Activated naive CD8-positive, alpha-beta T cell treated with anti-CD3 and anti-CD28 coated beads for 36 hours (primary cell): ENCODE measurements at regions not wholly inside any gene's neighbourhood (a gene's known extent, or its start where the extent isn't known, plus 50 kb on each side); places are given as distances from the start of the nearest gene placed in this dataset.
"Not testable (repeated sequence)": the region's sequence is repeated elsewhere in the genome, so short reads cannot be mapped to it uniquely, and the experiment has no call there.

Source experiments
- DNase-seq: peaks from one replicate; pipeline ENCODE4 v3.0.0; 2021
- H3K27ac Mint-ChIP-seq: one replicate; pipeline ENCODE4 v1.8.0; 2022; ENCODE audit warnings: mild to moderate bottlenecking, moderate library complexity, mixed read lengths
- H3K27me3 Mint-ChIP-seq: one replicate; pipeline ENCODE4 v1.8.0; 2022; ENCODE audit warnings: mild to moderate bottlenecking, mixed read lengths
- H3K36me3 Mint-ChIP-seq: one replicate; pipeline ENCODE4 v1.8.0; 2021; ENCODE audit warnings: mild to moderate bottlenecking, mixed read lengths
- H3K4me1 Mint-ChIP-seq: one replicate; pipeline ENCODE4 v1.8.0; 2021; ENCODE audit warnings: mixed read lengths
- H3K4me3 Mint-ChIP-seq: one replicate; pipeline ENCODE4 v1.8.0; 2022; ENCODE audit warnings: mild to moderate bottlenecking, moderate library complexity, mixed read lengths
- H3K9me3 Mint-ChIP-seq: one replicate; pipeline ENCODE4 v1.8.0; 2022; ENCODE audit warnings: mixed read lengths

DNA sequence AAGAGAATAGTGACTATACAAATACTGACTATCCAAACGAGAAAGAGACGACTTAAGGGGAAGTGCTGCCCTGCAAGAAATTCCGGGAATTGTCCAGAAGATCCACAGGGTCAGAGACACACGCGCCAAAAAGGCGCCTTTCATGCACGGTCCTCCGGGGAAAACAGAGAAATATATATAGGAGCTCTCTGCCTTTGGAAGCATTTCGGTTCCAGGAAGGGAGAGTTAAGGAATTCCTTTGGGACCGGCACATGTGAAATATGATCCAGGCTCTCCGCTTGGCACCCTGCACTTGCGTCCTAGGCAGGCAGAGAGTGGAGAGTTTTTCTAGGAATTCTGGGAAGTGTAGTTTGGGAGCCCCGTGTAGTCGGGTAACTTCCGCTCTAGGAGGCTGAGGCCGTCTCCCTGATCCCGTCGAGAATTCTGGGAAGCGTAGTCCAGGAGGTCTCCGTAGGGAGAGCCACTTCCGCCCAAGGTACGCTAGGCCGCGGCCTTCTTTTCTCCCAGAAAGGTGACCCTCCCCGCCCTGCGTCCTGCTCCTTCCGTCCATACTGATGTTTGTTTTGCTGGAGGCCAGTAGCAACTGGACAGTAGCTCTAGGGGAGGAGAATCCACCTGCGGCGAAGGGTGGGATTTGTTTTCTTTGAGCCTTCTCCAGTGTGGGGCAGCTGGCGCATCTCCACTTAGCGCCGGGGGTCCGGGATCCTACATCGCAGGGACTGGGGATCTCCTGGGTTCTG is 69.4 kb upstream of the GPR39 start:
- not testable (repeated sequence) for H3K9me3 Mint-ChIP-seq, H3K27ac Mint-ChIP-seq

DNA sequence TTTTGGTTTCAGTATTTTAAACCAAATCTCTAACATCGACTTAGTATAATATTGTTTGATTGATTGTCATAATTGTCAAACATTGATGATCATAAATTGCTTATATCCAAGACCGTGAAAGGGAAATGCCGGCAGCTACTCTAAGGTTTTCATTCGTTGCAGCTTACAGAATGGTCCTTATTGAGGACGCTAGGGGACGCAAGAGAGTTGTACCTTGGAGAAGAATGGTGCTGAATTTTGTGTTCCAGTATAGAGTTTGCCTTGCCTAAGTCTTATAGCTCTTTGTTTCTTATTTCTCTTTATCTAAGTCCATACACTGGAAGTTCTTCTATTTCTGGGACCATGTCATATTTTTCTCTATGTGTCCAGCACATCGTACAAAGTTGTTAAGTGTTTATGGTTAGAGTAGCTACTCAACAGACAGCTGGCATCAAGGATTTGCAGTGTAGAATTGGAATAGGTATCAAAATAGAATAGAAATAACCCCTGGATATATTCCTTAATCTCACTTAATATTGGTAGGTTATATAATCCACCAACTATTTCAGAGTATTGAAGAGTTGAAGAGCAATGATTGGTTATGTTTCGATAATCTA is 67.4 kb upstream of the GPR39 start:
- not testable (repeated sequence) for H3K4me1 Mint-ChIP-seq, H3K9me3 Mint-ChIP-seq, H3K36me3 Mint-ChIP-seq, H3K4me3 Mint-ChIP-seq, H3K27ac Mint-ChIP-seq, DNase-seq
- peaks cover 41% of the 10 kb centered on the region for H3K27me3 Mint-ChIP-seq

More for the DNA sequence above, 69.4 kb upstream of the GPR39 start:
- H3K4me1 Mint-ChIP-seq, DNase-seq, H3K36me3 Mint-ChIP-seq, H3K4me3 Mint-ChIP-seq: not testable (repeated sequence)
- H3K27me3 Mint-ChIP-seq, result peaks cover 32% of the 10 kb centered on the region

DNA sequence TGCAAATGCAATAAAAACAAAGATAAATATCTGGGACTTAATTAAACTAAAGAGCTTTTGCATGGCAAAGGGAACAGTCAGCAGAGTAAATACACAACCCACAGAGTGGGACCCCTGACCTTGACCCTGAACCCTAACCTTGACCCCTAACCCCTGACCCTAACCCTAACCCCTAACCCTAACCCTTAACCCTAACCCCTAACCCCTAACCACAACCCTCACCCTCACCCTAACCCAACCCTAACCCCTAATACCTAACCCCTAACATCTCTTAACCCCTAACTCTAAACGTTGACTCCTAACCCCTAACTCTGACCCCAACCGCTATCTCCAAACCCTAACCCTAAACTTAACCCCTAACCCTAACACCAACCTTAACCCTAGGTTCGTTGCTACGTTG is 64.9 kb upstream of the GPR39 start:
- H3K27me3 Mint-ChIP-seq, result peaks cover 35% of the 10 kb centered on the region
- H3K27ac Mint-ChIP-seq, DNase-seq, H3K36me3 Mint-ChIP-seq, H3K4me3 Mint-ChIP-seq, H3K4me1 Mint-ChIP-seq, H3K9me3 Mint-ChIP-seq: not testable (repeated sequence)

DNA sequence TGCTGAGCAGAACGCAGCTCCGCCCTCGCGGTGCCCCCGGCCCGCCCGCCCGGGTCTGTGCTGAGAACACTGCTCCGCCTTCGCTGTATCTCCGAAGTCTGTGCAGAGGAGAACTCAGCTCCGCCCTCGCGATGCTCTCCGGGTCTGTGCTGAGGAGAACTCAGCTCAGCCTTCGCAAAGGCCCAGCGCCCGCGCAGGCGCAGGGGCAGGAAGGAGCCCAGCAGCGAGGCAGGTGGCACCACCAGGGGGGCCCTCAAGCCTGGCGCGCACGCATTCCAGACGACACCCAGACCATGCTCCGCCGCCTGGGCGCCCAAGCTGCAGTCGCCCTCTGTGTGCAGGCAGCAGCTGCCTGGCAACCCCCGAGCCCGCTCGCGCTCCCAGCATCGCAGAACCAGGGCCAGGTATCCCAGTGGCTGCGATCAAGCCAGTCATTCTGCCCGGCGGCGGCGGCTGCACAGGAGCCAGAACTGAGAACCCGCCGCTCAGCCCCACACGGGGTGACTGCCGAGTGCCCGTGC is 64.1 kb upstream of the GPR39 start:
- H3K4me1 Mint-ChIP-seq, H3K9me3 Mint-ChIP-seq, H3K36me3 Mint-ChIP-seq, H3K4me3 Mint-ChIP-seq, H3K27ac Mint-ChIP-seq: not testable (repeated sequence)
- peaks cover 32% of the 10 kb centered on the region for H3K27me3 Mint-ChIP-seq
- peak; percentile 7 for DNase-seq

DNA sequence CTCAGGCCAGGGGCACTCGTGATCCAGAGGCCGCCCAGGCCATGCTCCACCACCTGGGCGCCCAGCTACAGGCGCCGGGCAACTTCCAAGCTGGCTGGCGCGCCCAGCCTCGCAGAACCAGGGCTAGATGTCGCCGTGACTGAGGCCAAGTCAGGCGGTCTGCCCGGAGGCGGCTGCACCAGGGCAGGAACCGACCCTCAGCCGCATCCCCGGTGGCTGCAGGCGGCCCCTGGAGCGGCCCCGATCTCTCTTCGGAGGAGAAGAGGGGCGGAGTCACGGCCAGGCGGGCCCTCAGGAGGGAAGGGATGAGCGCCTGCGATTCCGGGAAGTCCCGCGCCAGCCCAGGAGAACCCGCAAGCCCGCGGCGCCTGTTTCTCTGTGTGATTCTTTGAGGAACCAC is 63.2 kb upstream of the GPR39 start:
- not testable (repeated sequence) for H3K27ac Mint-ChIP-seq, H3K36me3 Mint-ChIP-seq, DNase-seq, H3K9me3 Mint-ChIP-seq, H3K4me1 Mint-ChIP-seq, H3K4me3 Mint-ChIP-seq
- H3K27me3 Mint-ChIP-seq, result peaks cover 32% of the 10 kb centered on the region

DNA sequence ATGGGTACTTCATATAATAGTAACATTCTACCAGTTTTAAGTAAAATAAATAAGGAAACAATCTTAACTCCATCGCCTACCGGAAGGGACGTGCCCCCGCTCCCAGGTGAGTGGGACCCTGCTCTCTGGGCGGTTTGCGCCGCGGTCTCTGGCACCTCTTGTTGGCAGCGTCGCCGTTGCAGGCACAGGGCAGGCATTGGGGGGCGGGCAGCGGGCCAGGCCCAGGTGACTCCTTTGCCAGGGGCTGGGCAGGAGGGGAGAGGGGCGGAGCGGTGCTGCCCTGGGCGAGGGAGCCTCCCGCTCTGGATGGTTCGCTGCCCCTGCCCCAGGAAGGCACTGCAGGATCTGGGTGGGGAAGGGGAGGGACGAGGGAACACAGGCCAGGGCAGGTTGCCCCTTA is 55.6 kb upstream of the GPR39 start:
- not testable (repeated sequence) for H3K4me3 Mint-ChIP-seq, H3K36me3 Mint-ChIP-seq, H3K4me1 Mint-ChIP-seq, DNase-seq, H3K27me3 Mint-ChIP-seq, H3K27ac Mint-ChIP-seq
- H3K9me3 Mint-ChIP-seq, result peaks cover 16% of the 10 kb centered on the region

DNA sequence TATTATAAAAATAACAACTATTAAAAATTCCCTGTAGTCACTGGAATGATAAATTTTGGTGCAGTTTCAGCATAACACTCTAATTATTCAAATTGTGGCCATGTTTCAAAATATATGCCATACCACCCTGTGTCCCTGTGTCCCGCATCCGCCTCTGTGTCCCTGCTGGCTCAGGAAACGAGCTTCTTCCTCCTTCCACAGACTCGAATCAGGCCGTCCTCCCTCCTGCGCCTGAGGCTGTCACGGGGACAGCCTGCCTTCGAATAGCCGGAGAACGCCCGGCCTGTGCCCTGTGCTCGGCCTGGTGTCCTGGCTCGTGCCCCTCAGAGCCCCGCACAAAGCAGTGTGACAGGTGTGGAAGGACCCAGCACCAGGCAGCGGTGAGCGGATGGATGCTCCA is 55.1 kb upstream of the GPR39 start:
- H3K4me1 Mint-ChIP-seq, H3K27ac Mint-ChIP-seq, H3K27me3 Mint-ChIP-seq, H3K36me3 Mint-ChIP-seq, DNase-seq, H3K4me3 Mint-ChIP-seq: not testable (repeated sequence)
- H3K9me3 Mint-ChIP-seq, result peaks cover 19% of the 10 kb centered on the region

DNA sequence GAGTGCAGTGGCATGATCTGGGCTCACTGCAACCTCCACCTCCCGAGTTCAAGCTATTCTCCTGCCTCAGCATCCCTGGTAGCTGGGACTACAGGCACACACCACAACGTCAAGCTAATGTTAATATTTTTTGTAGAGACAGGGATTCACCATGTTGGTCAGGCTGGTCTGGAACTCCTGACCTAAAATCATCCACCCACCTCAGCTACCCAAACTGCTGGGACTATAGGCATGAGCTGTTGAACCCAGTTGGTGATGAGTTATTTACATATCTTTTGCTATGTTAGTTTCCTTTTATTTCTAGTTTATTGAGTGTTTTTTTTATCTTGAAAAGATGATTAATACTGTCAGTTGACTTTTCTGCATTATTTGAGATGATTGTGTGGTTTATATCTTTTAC is 53.3 kb upstream of the GPR39 start:
- not testable (repeated sequence) for H3K27me3 Mint-ChIP-seq, H3K36me3 Mint-ChIP-seq, H3K27ac Mint-ChIP-seq, DNase-seq, H3K4me3 Mint-ChIP-seq, H3K4me1 Mint-ChIP-seq
- peaks cover 19% of the 10 kb centered on the region for H3K9me3 Mint-ChIP-seq

DNA sequence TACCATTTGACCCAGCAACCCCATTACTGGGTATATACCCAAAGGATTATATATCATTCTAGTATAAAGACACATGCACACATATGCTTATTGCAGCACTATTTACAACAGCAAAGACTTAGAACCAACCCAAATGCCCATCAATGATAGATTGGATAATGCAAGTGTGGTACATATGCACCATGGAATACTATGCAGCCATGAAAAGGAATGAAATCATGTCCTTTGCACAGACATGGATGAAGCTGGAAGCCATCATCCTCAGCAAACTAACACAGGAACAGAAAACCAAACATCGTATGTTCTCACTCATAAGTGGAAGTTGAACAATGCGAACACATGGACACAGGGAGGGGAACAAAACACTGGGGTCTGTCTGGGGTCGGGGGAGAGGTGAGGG is 50.6 kb upstream of the GPR39 start:
- not testable (repeated sequence) for H3K4me3 Mint-ChIP-seq, H3K27ac Mint-ChIP-seq, DNase-seq, H3K36me3 Mint-ChIP-seq, H3K4me1 Mint-ChIP-seq, H3K27me3 Mint-ChIP-seq
- H3K9me3 Mint-ChIP-seq, result peaks cover 18% of the 10 kb centered on the region

DNA sequence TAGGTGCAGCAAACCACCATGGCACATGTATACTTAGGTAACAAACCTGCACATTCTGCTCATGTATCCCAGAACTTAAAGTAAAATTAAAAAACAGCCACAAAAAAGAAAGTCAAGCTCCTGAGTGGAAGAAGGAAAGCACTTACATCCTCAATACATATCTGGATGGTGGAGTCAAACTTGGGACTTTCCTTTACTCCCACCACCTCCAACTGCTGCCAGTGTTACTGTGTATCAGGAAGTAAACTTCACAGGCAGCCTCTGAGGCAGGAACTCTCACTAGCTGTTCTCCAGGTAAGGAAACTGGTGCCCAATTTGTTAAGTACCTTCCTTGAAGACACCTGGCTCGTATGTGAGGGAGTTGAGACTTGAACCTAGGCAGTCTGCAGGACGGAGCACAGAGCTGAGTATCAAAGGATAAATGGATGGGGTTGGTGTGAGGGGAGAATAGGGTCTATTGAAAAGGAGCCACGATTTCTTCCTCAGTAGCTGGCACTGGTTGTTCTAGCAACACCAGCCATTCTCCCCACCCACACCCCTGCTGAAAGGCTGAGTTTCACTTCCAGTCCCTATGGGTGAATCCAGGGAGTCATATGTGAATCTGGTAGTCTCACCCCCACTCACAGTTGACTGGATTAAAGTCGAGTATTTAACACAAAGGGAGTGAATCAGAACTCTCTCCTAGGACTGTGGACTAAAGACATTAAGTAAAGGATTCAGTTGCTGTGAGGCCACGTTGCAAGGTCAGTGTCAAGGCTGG is 50.0 kb upstream of the GPR39 start:
- Mint-ChIP-seq H3K4me1 (no peaks in the 10 kb centered on the region), H3K36me3 (no peaks in the 10 kb centered on the region), H3K9me3 (peaks cover 18% of the 10 kb centered on the region), H3K4me3 (no peak overlapping the region), H3K27me3 (no peaks in the 10 kb centered on the region), H3K27ac (no peak overlapping the region)
- DNase-seq, result no peak
